NCI-H128 (cell line): ENCODE measurements at regions not wholly inside any gene's neighbourhood (a gene's known extent, or its start where the extent isn't known, plus 50 kb on each side); places are given as distances from the start of the nearest gene placed in this dataset.

Source experiments
- DNase-seq: peaks from one replicate; lab custom pipeline; 2025; ENCODE audit not compliant: unreplicated experiment; lab: John Stamatoyannopoulos, UW

DNA sequence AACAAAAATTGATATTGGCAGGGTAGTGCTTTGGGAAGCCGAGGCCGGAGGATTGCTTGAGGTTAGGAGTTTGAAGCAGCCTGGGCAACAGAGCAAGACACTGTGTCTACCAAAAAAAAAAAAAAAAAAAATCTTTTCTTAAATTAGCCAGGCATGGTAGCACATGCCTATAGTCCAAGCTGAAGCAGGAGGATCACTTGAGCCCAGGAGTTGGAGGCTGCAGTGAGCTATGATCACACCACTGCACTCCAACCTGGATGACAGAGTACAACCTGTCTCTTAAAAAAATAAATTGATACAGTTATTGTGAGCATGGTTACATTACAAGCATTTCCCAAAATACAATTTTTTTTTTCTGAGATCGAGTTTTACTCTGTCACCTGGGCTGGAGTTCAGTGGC, 59.4 kb upstream of the SVIL start:
- DNase-seq = no peak

DNA sequence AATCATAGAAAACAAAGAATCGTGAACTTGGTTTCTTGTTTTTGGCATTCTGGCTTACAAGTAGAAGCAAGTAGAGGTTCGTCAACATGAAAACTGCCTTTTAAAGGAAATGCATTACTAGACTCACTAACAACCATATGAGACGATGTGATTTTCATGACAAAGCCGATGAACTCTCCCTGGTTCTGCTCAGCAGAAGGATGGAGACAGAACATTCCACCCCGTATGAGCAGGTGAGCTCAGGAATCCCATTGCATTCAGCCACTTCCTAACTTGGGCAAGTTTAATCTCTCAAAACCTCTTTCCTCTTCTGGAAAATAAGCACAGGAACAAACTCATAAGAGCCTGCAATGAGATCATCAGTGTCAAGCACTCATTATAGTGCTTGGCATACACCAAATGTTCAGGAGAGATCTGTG, 57.4 kb upstream of the SVIL start:
- no peak for DNase-seq

DNA sequence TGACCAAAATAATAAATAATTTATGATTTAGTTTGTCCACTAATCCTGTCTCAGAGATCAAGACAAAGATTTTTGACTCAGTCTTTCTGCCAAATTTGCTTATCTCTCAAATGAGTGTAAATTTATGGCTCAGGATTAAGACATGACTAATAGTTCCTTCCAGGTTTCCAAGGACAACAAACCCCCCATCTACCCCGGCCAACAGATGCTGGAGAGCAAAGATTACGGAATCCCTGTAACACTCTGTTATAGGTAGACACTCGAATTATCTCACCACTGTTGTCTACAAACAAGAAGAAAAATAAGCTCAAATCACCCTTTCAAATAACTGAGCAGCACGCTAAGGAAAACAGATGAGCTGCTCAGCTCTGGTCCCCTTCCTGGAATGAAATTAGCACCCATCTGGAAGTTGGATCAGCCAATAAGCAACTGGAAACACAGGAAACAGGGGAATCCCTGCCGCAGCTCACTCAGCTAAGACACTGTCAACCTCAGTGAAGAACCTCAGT, 56.8 kb upstream of the SVIL start:
- no peak for DNase-seq

DNA sequence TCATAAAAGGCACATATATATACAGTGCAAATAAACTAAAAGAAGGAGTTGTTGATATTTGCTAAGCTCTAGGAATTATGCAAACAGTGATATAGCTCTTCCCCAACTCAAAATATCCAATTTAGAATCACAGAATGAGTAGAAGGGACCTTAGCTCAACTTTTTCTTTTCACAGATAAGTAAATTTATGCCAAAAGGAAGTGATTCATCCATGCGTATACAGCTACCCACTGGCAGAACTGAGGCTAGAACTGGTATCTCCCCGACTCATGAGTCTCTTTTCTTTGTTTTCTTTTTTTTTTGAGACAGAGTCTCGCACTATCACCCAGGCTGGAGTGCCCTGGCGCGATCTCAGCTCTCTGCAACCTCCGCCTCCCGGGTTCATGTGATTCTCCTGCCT, 54.2 kb upstream of the SVIL start:
- DNase-seq = no peak

DNA sequence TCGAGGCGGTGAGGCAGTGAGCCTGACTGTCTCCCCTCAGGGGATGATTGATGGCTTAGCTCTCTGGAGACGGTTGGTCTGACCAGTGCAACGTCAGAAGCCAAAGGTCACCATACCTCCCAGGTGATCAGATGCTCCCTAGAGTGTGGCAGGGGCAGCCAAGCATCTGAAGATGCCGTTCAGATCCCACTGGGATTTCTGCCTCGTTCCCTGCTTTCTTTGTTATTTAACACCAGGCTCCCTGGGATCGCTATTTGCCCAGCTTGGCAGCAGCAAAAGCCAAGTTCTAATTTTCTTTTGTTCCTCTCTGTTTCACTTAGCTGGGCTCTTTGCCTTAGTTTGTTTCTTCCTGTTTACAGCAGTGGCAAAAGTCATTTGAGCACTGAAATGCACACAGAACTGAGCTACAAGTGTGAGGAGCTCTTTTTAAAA, 53.5 kb upstream of the SVIL start:
- no peak for DNase-seq

DNA sequence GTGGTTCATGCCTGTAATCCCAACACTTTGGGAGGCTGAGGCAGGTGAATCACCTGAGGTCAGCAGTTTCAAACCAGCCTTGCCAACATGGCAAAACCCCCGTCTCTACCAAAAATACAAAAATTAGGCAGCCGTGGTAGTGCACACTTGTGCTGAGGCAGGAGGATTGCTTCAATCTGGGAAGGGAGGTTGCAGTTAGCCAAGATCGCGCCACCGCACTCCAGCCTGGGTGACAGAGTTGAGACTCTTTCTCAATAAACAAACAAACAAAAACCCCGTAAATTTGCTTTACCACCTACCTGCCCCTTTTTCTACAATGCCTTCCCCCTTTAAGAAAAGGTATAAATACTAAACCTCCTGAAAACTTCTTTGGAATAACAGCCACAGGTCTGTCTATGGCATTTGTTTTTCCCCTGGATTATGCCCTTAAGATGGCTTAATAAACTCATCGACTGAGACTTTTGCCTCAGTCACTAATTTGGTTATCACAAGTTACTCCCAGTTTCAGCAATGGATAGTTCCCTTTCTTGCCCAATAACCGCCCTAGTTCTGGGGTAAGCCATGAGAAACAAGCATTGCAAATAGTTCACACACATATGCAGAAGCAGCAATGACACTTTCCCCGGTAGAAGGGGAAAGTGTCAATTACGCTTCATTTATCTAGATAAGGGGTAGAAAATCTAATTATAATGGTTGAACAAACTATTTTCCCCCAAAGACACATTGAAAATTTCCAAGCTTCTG, 52.8 kb upstream of the SVIL start:
- DNase-seq = no peak

DNA sequence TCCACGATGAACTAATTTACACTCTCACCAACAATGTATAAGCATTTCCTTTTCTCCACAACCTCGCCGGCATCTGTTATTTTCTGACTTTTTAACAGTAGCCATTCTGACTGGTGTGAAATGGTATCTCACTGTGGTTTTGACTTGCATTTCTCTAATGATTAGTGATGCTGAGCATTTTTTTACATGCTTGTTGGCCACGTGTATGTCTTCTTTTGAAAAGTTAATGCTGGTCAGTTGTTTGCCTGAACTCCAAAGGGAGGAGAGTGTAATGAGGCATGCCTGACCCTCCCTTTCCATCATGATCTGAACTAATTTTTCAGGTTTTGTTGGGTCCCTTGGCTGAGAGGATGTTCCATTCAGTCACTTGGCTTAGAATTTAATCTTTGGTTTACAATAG, 50.7 kb upstream of the SVIL start:
- no peak for DNase-seq
